ENCODE measurements at regions not wholly inside any gene's neighbourhood (a gene's known extent, or its start where the extent isn't known, plus 50 kb on each side); places are given as distances from the start of the nearest gene placed in this dataset.

- TF ChIP-seq EP300 (conservative IDR thresholded peaks at IDR 0.05; ENCODE audit: poor library complexity, severe bottlenecking) (no peak), EZH2 (IDR thresholded peaks at IDR 0.05; ENCODE audit: borderline replicate concordance, insufficient read depth, low read length, poor library complexity, severe bottlenecking) (no peak), SMC3 (conservative IDR thresholded peaks at IDR 0.05; ENCODE audit: poor library complexity) (no peak), TAF1 (IDR thresholded peaks at IDR 0.05; ENCODE audit: low read depth) (no peak), RAD21 (conservative IDR thresholded peaks at IDR 0.05) (no peak), MXI1 (conservative IDR thresholded peaks at IDR 0.05; ENCODE audit: poor library complexity, severe bottlenecking) (no peak), REST (IDR thresholded peaks at IDR 0.05; ENCODE audit: borderline replicate concordance) (no peak), CTCF (IDR thresholded peaks at IDR 0.05; ENCODE audit: poor library complexity, severe bottlenecking) (no peak)
- Histone ChIP-seq H3K4me3 (ENCODE audit: low read length) (no peak overlapping the region), H3K27ac (ENCODE audit: low read length) (no peak overlapping the region), H4K20me1 (ENCODE audit: insufficient read depth) (no peaks in the 10 kb centered on the region), H3K9ac (ENCODE audit: low read length) (no peak overlapping the region), H3K27me3 (ENCODE audit: insufficient read depth, low read depth, low read length) (no peaks in the 10 kb centered on the region), H2AFZ (ENCODE audit: low read depth, low read length) (no peak overlapping the region), H3K4me2 (ENCODE audit: low read length) (no peak overlapping the region), H3K9me3 (ENCODE audit: low read length) (no peaks in the 10 kb centered on the region), H3K79me2 (replicated peaks; ENCODE audit: insufficient read depth, low read length) (no peaks in the 10 kb centered on the region), H3K9me2 (ENCODE audit: insufficient read depth, low read length) (no peaks in the 10 kb centered on the region), H3F3A (ENCODE audit: insufficient read depth, low read length, poor library complexity, severe bottlenecking) (no peaks in the 10 kb centered on the region), H3K36me3 (ENCODE audit: insufficient read depth, low read length) (no peaks in the 10 kb centered on the region)
Observed at GRCh38 chr1:163797816-163798215, 476.1 kb downstream of the NUF2 start.

GRCh38 chr1:163799190-163799805, 477.5 kb downstream of the NUF2 start:
- H3K27ac ChIP-seq (ENCODE audit: low read length), result no peak overlapping the region
- H3K79me2 ChIP-seq (replicated peaks; ENCODE audit: insufficient read depth, low read length), result no peaks in the 10 kb centered on the region
- no peak overlapping the region for H3K9ac ChIP-seq (ENCODE audit: low read length)
- TF ChIP-seq MXI1 (conservative IDR thresholded peaks at IDR 0.05; ENCODE audit: poor library complexity, severe bottlenecking) (no peak), RAD21 (conservative IDR thresholded peaks at IDR 0.05) (no peak)
- no peak overlapping the region for H3K4me2 ChIP-seq (ENCODE audit: low read length)
- no peak overlapping the region for H3K4me3 ChIP-seq (ENCODE audit: low read length)
- H3K9me3 ChIP-seq (ENCODE audit: low read length), result no peaks in the 10 kb centered on the region
- no peaks in the 10 kb centered on the region for H3K36me3 ChIP-seq (ENCODE audit: insufficient read depth, low read length)
- no peaks in the 10 kb centered on the region for H3F3A ChIP-seq (ENCODE audit: insufficient read depth, low read length, poor library complexity, severe bottlenecking)
- no peak overlapping the region for H2AFZ ChIP-seq (ENCODE audit: low read depth, low read length)
- H3K9me2 ChIP-seq (ENCODE audit: insufficient read depth, low read length), result no peaks in the 10 kb centered on the region
- no peaks in the 10 kb centered on the region for H3K27me3 ChIP-seq (ENCODE audit: insufficient read depth, low read depth, low read length)
- no peaks in the 10 kb centered on the region for H4K20me1 ChIP-seq (ENCODE audit: insufficient read depth)

Data from neural cell (in vitro differentiated cells).